HG03066 (cell line): ENCODE measurements at regions not wholly inside any gene's neighbourhood (a gene's known extent, or its start where the extent isn't known, plus 50 kb on each side); places are given as distances from the start of the nearest gene placed in this dataset.

Experiments
- ATAC-seq: cut with Tn5 transposase; IDR thresholded peaks from one replicate; pipeline ENCODE4 v1.9.1; 2021; ENCODE audit warnings: low read depth; ENCODE audit not compliant: unreplicated experiment

DNA sequence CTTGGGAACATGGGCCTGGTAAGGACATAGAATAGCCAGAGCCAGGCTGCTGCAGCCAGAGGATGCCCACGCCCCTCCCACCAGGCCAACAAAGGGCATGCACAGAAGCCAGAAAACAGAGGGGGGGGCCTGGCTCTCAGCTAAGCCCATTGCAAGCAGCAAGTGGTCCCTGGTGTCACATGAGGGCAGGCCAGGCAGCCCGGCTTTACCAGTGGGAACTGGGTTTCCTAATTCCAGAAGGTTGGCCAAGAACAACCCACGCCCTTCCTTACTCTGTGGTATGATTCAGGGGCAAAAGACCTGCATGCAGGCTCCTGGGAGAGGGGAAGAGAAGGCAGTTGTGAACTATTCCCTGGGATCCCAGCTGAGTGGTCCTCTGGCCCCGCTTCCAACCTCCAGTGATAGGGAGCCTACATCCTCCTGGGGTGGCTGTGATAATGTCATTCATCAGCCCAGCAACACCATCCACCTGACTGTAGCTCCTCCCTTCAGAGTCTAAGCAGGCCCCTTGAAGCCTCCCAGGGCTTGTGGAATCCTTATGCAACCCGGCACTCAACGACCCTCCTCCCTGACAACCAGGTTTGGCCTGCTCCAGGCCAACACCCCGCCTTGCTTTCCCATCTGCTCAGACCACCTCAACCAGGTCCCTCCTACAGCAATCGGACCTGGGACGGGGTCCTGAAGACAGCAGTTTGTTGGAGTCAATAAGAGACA is 62.1 kb upstream of the LMO1 start:
- no peak for ATAC-seq

DNA sequence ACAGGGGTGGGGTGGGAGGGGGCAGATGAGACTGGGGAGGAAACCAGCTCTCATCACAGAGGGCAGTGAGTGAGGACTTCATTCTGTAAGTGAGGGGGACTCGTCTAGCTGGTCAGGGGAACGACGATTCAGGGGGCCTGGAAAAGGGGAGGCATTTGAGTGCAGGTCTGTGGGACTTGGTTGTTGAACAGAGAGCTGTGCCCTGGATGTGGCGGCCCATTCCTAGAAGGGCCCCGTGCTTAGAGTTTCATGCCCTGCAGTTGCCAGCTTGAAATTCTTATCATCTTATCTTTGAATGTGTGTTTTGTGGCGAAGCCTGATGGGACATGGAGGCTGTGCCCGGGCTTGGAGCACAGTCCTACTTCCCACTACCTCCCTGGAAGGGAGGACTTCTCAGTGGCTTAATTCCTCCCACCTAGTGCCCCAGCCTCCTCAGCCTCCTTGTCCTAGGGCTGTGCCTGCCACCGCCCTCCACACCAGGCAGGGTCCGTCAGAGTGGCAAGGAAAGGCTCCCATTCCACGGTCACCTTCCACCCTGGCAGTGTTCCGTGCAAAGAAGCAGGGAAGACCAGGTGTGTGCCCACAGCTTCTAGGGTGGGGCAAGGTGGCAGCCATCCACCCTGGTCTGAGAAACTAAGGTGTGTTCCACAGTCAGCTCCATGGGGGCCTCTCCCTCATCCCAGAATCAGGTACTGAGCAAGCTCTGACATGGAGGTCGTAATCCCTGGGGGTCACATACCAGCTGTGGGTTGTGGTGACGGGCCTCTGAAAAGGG is 59.7 kb upstream of the LMO1 start:
- ATAC-seq, result no peak

DNA sequence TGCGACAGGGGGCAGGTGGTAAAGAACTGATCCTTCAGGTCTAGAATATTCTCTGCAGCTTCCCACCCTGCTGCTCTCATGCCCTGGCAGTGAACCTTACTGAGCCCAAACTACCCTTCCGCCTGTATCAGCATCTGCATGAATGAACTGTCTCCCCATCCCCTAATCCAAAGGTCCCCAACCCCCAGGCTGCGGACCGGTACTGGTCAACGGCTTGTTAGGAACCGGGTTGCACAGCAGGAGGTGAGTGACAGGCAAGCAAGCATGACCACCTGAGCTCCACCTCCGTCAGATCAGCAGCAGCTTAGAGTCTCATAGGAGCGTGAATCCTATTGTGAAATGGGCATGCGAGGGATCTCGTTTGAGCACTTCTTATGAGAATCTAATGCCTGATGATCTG is 58.2 kb upstream of the LMO1 start:
- ATAC-seq, result no peak

DNA sequence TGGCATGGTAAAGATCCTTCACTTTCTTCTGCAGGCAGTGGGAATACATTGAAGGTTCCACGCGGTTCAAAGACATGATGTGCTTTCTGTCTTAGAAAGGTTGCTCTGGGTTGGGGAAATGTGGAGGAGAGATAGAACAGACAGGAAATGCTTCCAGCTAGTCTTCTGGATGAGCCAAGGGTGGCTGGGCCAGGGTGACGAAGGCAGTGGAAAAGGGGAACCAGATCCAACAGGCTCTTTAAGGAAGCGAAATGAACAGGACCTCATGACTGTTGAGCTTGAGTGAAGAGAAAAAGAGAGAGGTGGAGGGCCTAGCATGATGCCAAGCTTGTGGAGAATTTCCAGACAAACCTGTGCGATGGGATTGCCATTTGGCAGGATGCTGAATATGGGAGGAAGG is 56.4 kb upstream of the LMO1 start:
- ATAC-seq, result no peak

DNA sequence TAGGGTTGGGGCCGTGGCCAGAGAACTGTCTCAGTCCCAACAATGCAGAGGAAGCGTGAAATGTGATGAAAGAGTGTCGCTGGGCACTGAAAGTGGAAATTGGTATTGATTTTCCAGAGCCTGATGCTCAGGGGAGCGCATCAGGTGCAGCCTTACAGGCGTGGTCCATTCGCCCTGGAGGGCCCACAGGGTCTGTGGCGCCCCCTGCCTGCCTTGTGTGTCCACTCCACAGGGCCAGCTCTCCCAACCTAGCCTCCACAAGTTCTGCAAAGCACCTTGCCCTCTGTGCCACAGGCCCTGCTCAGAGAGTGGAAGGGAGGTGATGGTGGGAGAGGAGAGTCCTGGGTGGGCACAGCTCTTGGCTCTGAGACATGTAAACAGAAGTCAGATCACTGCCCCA is 54.9 kb upstream of the LMO1 start:
- ATAC-seq, result no peak

DNA sequence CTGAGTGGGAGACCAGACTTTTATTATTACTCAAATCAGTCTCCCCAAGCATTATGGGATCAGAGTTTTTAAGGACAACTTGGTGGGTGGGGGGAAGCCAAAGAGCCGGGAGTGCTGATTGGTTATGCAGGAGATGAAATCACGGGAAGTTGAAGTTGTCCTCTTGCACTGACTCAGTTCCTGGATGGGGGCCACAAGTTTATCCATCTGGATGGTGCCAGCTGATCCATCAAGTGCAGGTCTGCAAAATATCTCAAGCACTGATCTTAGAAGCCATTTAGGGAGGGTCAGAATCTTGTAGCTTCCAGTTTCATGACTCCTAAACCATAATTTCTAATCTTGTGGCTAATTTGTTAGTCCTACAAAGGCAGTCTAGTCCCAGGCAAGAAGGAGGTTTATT is 53.5 kb upstream of the LMO1 start:
- no peak for ATAC-seq

DNA sequence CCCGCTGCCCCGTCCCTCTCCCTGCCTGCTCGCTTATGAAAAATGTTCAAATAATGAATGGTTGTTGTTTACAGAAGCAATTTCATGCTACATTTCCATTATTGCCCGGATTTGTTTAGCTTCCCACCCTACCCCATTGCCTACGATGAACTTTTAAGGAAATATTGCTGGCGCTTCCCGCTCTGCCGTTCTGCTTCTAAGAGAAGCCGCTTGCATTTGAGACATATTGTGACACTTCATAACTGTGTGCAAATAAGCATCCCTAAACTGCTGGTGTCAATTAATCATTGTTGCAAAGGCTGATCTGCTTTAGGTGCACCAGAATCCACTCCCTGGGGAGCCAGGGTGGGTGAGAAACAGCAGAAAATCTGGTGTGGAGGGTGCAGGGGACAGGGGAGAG is 52.3 kb upstream of the LMO1 start:
- ATAC-seq, result no peak

DNA sequence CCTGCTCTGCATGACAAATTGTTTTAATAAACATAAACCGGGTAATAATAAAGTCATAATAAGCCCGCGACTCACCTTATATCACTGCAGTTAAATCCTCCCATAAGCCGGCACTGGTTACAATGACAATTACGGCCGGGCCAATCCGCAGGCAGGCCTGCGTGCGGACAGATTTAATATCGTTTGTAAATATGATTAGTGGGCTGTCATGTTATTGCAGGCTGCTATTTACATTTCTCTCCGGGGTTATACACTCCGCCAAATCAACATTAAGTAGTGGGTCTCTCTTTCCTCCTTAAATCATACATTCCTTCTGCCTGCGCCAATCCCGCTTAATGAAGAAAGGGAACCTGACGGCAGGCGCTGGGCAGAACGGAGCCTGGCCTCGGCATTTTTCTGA is 51.8 kb upstream of the LMO1 start:
- no peak for ATAC-seq

DNA sequence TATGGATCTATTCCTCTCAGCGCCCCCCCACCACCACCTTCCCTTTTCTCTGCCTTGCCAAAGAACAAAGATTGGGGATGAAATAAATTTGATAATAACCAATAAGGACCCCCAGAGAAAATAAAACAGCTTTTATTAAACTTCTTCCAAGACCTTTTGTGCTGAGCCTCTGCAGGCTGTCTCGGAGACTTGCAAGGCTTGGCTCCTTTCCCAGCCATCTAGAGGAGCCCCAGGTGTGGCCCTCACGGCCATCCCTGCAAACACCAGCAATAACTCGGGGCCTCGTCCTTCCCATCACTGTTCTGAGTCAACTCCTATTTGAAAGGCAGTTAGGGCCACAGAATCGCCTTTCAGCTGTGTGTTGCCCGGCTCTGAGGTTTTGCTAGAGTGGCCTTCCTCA is 51.2 kb upstream of the LMO1 start:
- ATAC-seq, result no peak

DNA sequence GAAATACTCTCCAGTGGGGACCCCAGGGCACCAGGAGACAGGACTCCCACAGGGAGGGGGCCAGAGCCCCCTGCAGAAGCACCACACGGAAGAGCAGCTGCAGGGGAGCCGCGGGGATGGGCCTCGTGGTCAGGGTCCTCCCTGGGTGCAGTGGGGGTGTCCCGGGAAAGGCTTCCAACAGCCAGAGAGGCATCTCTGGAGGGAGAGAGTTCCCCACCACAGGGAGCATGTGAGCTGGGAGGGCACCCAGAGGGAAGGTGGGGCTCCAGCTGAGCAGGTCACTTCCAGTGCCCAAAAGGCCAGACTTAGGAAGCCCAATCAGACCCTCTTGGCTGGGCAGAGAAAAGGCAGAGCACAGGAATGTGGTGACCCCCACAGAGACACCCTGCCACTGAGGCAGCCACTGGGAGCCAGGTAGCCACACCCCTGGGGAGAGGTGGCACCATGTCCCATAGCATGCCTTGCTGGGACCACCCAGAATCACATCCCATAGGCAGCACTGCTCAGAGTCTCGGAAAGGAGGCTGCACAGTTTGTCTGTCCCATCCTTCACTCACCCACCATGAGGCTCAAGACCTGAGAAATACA is 49.9 kb upstream of the LMO1 start:
- no peak for ATAC-seq
